ENCODE measurements at regions not wholly inside any gene's neighbourhood (a gene's known extent, or its start where the extent isn't known, plus 50 kb on each side); places are given as distances from the start of the nearest gene placed in this dataset.

DNA sequence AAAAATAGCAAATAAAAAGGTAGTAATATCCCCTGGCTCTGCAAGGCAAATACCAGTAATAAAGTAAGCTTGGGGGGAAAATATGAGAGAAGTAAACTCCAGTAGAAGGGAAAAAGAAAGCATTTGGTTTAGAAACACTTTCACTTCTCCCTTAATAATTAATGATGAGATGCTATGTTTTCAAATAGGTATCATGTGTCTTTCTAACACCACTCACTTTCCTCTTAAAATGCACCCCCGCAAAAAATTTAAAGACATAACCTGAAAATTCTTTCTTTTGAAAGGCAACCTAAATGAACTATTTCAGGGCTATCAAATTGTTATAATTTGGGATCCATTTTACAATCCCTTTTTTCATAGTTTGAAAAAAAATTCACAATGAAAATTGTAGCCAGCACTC, 240.3 kb downstream of the SNX10 start:
- intact Hi-C loops (cut with DNase I), result no loop called here
- Histone ChIP-seq H3K36me3 (replicated peaks in 1 of 2; ENCODE audit: insufficient read depth in 1 of 2, low read depth in 2 of 2) (no peaks in the 10 kb centered on the region), H3K27me3 (no peaks in the 10 kb centered on the region), H3K9me3 (no peaks in the 10 kb centered on the region), H3K27ac (no peak overlapping the region), H3K4me3 (no peak overlapping the region), H3K4me1 (no peaks in the 10 kb centered on the region)
- WGBS, 2 donors, result 47 to 62% methylated on average over 1 of the region's 1 CpG
- ATAC-seq (no peak), DNase-seq (no peak)
- TF ChIP-seq, protein P1, sequence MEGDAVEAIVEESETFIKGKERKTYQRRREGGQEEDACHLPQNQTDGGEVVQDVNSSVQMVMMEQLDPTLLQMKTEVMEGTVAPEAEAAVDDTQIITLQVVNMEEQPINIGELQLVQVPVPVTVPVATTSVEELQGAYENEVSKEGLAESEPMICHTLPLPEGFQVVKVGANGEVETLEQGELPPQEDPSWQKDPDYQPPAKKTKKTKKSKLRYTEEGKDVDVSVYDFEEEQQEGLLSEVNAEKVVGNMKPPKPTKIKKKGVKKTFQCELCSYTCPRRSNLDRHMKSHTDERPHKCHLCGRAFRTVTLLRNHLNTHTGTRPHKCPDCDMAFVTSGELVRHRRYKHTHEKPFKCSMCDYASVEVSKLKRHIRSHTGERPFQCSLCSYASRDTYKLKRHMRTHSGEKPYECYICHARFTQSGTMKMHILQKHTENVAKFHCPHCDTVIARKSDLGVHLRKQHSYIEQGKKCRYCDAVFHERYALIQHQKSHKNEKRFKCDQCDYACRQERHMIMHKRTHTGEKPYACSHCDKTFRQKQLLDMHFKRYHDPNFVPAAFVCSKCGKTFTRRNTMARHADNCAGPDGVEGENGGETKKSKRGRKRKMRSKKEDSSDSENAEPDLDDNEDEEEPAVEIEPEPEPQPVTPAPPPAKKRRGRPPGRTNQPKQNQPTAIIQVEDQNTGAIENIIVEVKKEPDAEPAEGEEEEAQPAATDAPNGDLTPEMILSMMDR (IDR thresholded peaks at IDR 0.05), result no peak
- no peak for TF ChIP-seq POLR2A (IDR thresholded peaks at IDR 0.05)

GRCh38 chr7:26532471-26532870, 240.8 kb downstream of the SNX10 start:
- intact Hi-C loops (cut with DNase I), result no loop called here
- TF ChIP-seq POLR2A (IDR thresholded peaks at IDR 0.05), result no peak
- TF ChIP-seq, protein P1 (IDR thresholded peaks at IDR 0.05), result no peak

DNA sequence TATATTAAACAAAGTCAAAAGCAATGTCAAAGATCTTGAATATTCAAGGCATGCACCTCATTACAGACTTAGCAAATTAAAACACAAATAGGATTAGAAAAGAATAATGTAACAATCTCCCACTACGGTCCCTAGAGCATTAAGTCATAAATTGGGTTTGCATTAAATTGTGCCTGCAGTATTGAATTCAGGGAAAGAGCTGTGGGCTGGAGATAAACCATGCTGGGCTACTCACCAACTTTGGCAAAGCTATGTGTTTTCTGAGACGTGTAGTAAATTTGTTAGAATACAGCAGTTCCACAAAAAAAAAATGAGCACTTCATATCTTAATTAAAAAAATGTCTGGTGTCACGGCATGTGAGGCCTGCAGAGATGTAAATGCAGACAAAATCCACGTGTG, 241.6 kb downstream of the SNX10 start:
- Histone ChIP-seq H3K4me3 (no peak overlapping the region), H3K27ac (no peak overlapping the region), H3K4me1 (no peaks in the 10 kb centered on the region), H3K36me3 (replicated peaks in 1 of 2; ENCODE audit: insufficient read depth in 1 of 2, low read depth in 2 of 2) (no peaks in the 10 kb centered on the region), H3K9me3 (no peaks in the 10 kb centered on the region), H3K27me3 (no peaks in the 10 kb centered on the region)
- no peak for ATAC-seq
- WGBS, 2 donors, result 67 to 75% methylated on average over 4 of the region's 4 CpGs
- intact Hi-C loops (cut with DNase I), result no loop called here
- DNase-seq, result no peak
- TF ChIP-seq, protein P1 (IDR thresholded peaks at IDR 0.05), result no peak
- no peak for TF ChIP-seq POLR2A (IDR thresholded peaks at IDR 0.05)

More at GRCh38 chr7:26532471-26532870, 240.8 kb downstream of the SNX10 start:
- DNase-seq (no peak), ATAC-seq (no peak)
- WGBS, 2 donors, result 66 to 71% methylated on average over 1 of the region's 1 CpG
- Histone ChIP-seq H3K4me3 (no peak overlapping the region), H3K4me1 (no peaks in the 10 kb centered on the region), H3K36me3 (replicated peaks in 1 of 2; ENCODE audit: insufficient read depth in 1 of 2, low read depth in 2 of 2) (no peaks in the 10 kb centered on the region), H3K27me3 (no peaks in the 10 kb centered on the region), H3K9me3 (no peaks in the 10 kb centered on the region), H3K27ac (no peak overlapping the region)

- TF ChIP-seq, protein P1 (IDR thresholded peaks at IDR 0.05), result no peak
- no peak for TF ChIP-seq POLR2A (IDR thresholded peaks at IDR 0.05)
- H3K27ac ChIP-seq, result no peak overlapping the region
- no peaks in the 10 kb centered on the region for H3K9me3 ChIP-seq
- WGBS, 2 donors, result 71 to 76% methylated on average over 17 of the region's 17 CpGs
- DNase-seq (no peak), ATAC-seq (no peak)
- no peak overlapping the region for H3K4me3 ChIP-seq
- no peaks in the 10 kb centered on the region for H3K27me3 ChIP-seq
- no peaks in the 10 kb centered on the region for H3K4me1 ChIP-seq
- H3K36me3 ChIP-seq (replicated peaks in 1 of 2; ENCODE audit: insufficient read depth in 1 of 2, low read depth in 2 of 2), result no peaks in the 10 kb centered on the region
- intact Hi-C loops (cut with DNase I), result no loop called here
Observed at GRCh38 chr7:26534649-26535482, 243.2 kb downstream of the SNX10 start.
